PC-9 (cell line): ENCODE measurements at regions not wholly inside any gene's neighbourhood (a gene's known extent, or its start where the extent isn't known, plus 50 kb on each side); places are given as distances from the start of the nearest gene placed in this dataset.

Experiments
- CTCF ChIP-seq: fragments of 200-600 bp; sonication (generic); conservative IDR thresholded peaks from 2 replicates; pipeline ENCODE4 v1.6.1; 2017; ENCODE audit warnings: mixed run types, antibody characterized with exemption, mild to moderate bottlenecking, moderate library complexity
- EZH2 ChIP-seq: fragments of 200-600 bp; sonication (generic); IDR thresholded peaks from 2 replicates; pipeline ENCODE4 v1.8.0; 2017; ENCODE audit warnings: antibody characterized with exemption, low read depth

GRCh38 chr5:84758008-84758407 is 373.3 kb upstream of the EDIL3 start:
- TF ChIP-seq CTCF (no peak), EZH2 (no peak)
